GM23248 (cell line): ENCODE measurements at regions not wholly inside any gene's neighbourhood (a gene's known extent, or its start where the extent isn't known, plus 50 kb on each side); places are given as distances from the start of the nearest gene placed in this dataset.

Experiments used
- DNase-seq: peaks from one replicate; pipeline ENCODE4 v3.0.0-alpha.2; 2015
- H2AFZ ChIP-seq: fragments of 200-600 bp; sonication (generic); 2 replicates; pipeline ENCODE4 v1.6.1; 2016; ENCODE audit warnings: antibody characterized with exemption
- H3F3A ChIP-seq: fragments of 200-600 bp; sonication (generic); 2 replicates; pipeline ENCODE4 v1.6.1; 2016; ENCODE audit warnings: mild to moderate bottlenecking, antibody characterized with exemption, mixed run types; ENCODE audit not compliant: insufficient read depth
- H3K27ac ChIP-seq: fragments of 200-600 bp; sonication (generic); 2 replicates; pipeline ENCODE4 v1.5.1; 2016; ENCODE audit warnings: mild to moderate bottlenecking
- H3K27me3 ChIP-seq: fragments of 200-600 bp; sonication (generic); replicated peaks from 2 replicates; pipeline ENCODE4 v1.6.1; 2016; ENCODE audit warnings: mild to moderate bottlenecking; ENCODE audit not compliant: insufficient read depth
- H3K36me3 ChIP-seq: fragments of 200-600 bp; sonication (generic); 2 replicates; pipeline ENCODE4 v1.6.1; 2016; ENCODE audit warnings: low read depth, mild to moderate bottlenecking
- H3K4me1 ChIP-seq: fragments of 200-600 bp; sonication (generic); 2 replicates; pipeline ENCODE4 v1.6.1; 2016; ENCODE audit warnings: mild to moderate bottlenecking; ENCODE audit not compliant: insufficient read depth
- H3K4me2 ChIP-seq: fragments of 200-600 bp; sonication (generic); one replicate; pipeline ENCODE4 v1.6.1; 2016; ENCODE audit warnings: mild to moderate bottlenecking; ENCODE audit not compliant: unreplicated experiment
- H3K4me3 ChIP-seq: fragments of 200-600 bp; sonication (generic); 2 replicates; pipeline ENCODE4 v1.5.1; 2016; ENCODE audit warnings: mild to moderate bottlenecking
- H3K79me2 ChIP-seq: fragments of 200-600 bp; sonication (generic); 2 replicates; pipeline ENCODE4 v1.6.1; 2016; ENCODE audit warnings: mild to moderate bottlenecking; ENCODE audit not compliant: insufficient read depth
- H3K9ac ChIP-seq: fragments of 200-600 bp; sonication (generic); 2 replicates; pipeline ENCODE4 v1.6.1; 2016; ENCODE audit warnings: mild to moderate bottlenecking
- H3K9me2 ChIP-seq: fragments of 200-600 bp; sonication (generic); 2 replicates; pipeline ENCODE4 v1.6.1; 2016; ENCODE audit warnings: mixed run types, mild to moderate bottlenecking, moderate library complexity; ENCODE audit not compliant: insufficient read depth
- H3K9me3 ChIP-seq: fragments of 200-600 bp; sonication (generic); one replicate; pipeline ENCODE4 v1.6.1; 2017; ENCODE audit warnings: low read depth
- H4K20me1 ChIP-seq: fragments of 200-600 bp; sonication (generic); 2 replicates; pipeline ENCODE4 v1.6.0; 2016; ENCODE audit not compliant: insufficient read depth
- EZH2 ChIP-seq: fragments of 200-600 bp; sonication (generic); IDR thresholded peaks from 2 replicates; pipeline ENCODE4 v1.6.1; 2018; ENCODE audit warnings: antibody characterized with exemption, mild to moderate bottlenecking; ENCODE audit not compliant: insufficient read depth, poor library complexity, severe bottlenecking
- EZH2phosphoT487 ChIP-seq: fragments of 200-600 bp; sonication (generic); IDR thresholded peaks from 2 replicates; pipeline ENCODE4 v1.6.1; 2018; ENCODE audit warnings: antibody characterized with exemption, moderate library complexity, mild to moderate bottlenecking, low read depth; ENCODE audit not compliant: insufficient read depth
- WGBS, 2 experiments: methylation state at CpG; one replicate each; pipeline ENCODE4 v1.1.6; 2015 to 2017; ENCODE audit warnings: low lambda C conversion rate in 2 of 2, low coverage in 1 of 2; ENCODE audit errors: missing lambda C conversion rate in 2 of 2; 5-methylcytosine and 5-hydroxymethylcytosine counted together
- in situ Hi-C: fragments of 300-500 bp; cut with MboI; formaldehyde crosslinking; loops from 2 replicates; pipeline ENCODE4 v1.15.0; 2020

DNA sequence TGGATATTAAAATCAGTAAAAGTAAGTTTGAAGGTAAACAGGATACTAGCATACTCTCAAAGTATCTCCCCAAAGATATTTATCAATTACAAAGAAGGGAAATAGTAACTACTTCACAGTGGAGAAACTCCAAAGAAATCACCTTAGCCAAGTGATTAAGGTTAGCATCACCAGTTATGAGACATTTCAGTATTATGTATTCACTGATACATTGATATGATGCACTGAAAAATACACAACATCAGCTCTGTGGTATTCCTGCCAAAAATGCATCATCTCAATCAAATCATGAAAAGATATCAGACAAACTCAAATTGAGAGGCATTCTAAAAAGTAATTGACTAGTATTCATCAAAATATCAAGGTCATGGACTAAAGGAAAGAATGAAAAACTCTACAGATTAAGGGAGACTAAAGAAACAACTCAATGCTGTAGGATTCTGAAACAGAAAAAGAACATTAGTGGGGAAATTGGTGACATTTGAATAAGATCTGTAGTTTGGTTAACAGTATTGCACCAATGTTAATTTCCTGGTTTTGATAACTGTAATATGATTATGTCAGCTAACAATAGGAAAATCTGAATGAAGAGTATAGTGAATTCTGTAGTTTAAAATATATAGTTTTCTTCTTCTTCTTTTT lies 215.4 kb downstream of the UACA start:
- no peaks in the 10 kb centered on the region for H3K9me3 ChIP-seq
- no peak for DNase-seq
- H3K9ac ChIP-seq, result no peak overlapping the region
- no peaks in the 10 kb centered on the region for H3K79me2 ChIP-seq
- no peaks in the 10 kb centered on the region for H3K9me2 ChIP-seq
- H3K27me3 ChIP-seq, result peaks cover 41% of the 10 kb centered on the region
- H3K27ac ChIP-seq, result no peak overlapping the region
- no peak overlapping the region for H3K4me2 ChIP-seq
- no peak for TF ChIP-seq EZH2
- no peak for TF ChIP-seq EZH2phosphoT487
- no peak overlapping the region for H3K4me3 ChIP-seq
- no peaks in the 10 kb centered on the region for H3K4me1 ChIP-seq
- H3K36me3 ChIP-seq, result no peaks in the 10 kb centered on the region
- no peaks in the 10 kb centered on the region for H4K20me1 ChIP-seq
- in situ Hi-C loops, result no loop called here
- H2AFZ ChIP-seq, result no peak overlapping the region
- no peaks in the 10 kb centered on the region for H3F3A ChIP-seq

DNA sequence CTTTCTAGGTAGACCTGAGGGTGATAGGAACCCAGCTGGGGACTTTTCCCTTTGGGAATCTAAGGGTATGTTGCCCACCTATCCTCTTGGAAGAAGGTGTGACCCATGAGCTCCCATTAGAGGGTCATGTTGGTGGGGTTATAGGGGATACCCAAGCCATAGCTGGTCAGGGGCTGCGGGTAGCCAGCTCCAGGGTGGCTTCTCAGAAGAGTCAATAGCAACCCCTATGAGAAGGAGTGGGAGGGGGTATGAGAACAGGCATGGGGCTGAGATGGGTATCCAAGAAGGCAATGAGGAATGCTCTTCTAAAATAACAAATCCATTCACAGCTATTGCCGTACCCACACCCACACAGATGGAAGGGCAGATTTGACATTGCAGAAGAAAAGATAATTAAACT lies 217.8 kb downstream of the UACA start:
- Histone ChIP-seq H3K27ac (no peak overlapping the region), H3K4me3 (no peak overlapping the region), H3K36me3 (no peaks in the 10 kb centered on the region), H4K20me1 (no peaks in the 10 kb centered on the region), H3K4me2 (no peak overlapping the region), H3K27me3 (peaks cover 42% of the 10 kb centered on the region), H3F3A (no peaks in the 10 kb centered on the region), H3K79me2 (no peaks in the 10 kb centered on the region), H3K9ac (no peak overlapping the region), H2AFZ (no peak overlapping the region), H3K9me3 (no peaks in the 10 kb centered on the region), H3K4me1 (no peaks in the 10 kb centered on the region), H3K9me2 (no peaks in the 10 kb centered on the region)
- TF ChIP-seq EZH2 (no peak), EZH2phosphoT487 (no peak)
- DNase-seq, result no peak
- WGBS, 2 experiments, result 79 to 80% methylated on average over 2 of the region's 2 CpGs
- in situ Hi-C loops, result no loop called here

DNA sequence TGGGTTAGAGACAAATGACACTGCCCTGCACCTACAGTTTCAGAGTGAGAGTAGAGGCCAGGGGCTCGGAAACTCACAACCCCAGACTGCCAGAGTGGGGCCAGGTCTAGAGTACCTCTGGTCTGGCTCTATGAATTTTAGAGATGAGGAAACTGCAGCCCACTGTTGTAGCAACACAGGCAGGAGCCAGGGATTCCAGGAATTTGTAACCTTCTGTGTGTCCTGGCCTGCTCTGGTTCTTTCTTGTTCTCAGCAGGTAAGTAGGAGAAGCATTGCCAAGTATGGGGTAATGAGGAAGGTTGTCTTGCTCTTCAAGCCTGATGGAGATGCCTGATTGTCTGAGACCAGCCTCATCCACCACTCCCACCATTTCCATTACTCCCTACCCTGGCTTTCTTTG lies 221.8 kb downstream of the UACA start:
- WGBS, 2 experiments, result 76 to 100% methylated on average over 1 of the region's 1 CpG
- TF ChIP-seq EZH2 (no peak), EZH2phosphoT487 (no peak)
- no peaks in the 10 kb centered on the region for H3K4me1 ChIP-seq
- no peak overlapping the region for H3K9ac ChIP-seq
- no peaks in the 10 kb centered on the region for H3K36me3 ChIP-seq
- no peaks in the 10 kb centered on the region for H3K9me2 ChIP-seq
- no peak for DNase-seq
- H3F3A ChIP-seq, result no peaks in the 10 kb centered on the region
- no peak overlapping the region for H2AFZ ChIP-seq
- no peak overlapping the region for H3K4me2 ChIP-seq
- no peaks in the 10 kb centered on the region for H3K9me3 ChIP-seq
- in situ Hi-C loops, result no loop called here
- no peaks in the 10 kb centered on the region for H3K79me2 ChIP-seq
- H3K4me3 ChIP-seq, result no peak overlapping the region
- no peak overlapping the region for H3K27ac ChIP-seq
- no peaks in the 10 kb centered on the region for H4K20me1 ChIP-seq
- peaks cover 81% of the 10 kb centered on the region for H3K27me3 ChIP-seq

DNA sequence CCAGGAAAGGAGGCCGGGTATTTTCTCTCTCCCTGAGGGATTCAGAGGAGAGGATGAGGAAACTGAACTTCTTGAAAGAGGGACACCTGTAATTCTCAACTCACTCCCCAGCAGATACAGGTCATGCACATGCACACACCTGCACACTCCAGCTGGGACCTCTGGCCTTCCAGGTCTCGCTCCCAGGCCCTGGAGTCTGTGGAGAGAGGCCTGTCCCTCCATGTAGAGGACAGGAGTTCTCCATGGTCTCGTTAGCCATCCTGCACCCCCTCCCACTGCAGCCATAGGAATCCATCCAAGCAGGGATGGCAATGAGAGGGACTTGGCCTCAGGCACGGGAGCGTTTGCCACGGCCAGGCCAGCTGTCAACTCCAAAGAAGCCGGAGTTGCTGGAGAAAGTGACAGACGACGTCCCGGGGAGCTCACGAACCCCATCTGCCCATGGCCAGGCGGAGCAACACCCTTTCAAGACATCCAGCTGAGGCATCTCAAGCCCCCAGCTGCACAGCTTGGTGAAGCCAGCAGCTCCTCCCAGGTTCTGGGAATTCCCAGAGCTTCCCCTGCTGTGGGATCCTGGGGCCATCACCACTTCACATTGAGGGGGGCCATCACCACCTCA lies 223.3 kb downstream of the UACA start:
- Histone ChIP-seq H3K9me2 (no peaks in the 10 kb centered on the region), H3K4me3 (no peak overlapping the region), H3K4me1 (no peaks in the 10 kb centered on the region), H3K27ac (no peak overlapping the region), H4K20me1 (no peaks in the 10 kb centered on the region), H3F3A (no peaks in the 10 kb centered on the region), H3K79me2 (no peaks in the 10 kb centered on the region), H2AFZ (no peak overlapping the region), H3K9ac (no peak overlapping the region), H3K36me3 (no peaks in the 10 kb centered on the region), H3K27me3 (peaks cover 95% of the 10 kb centered on the region), H3K9me3 (no peaks in the 10 kb centered on the region), H3K4me2 (no peak overlapping the region)
- DNase-seq, result no peak
- TF ChIP-seq EZH2, result no peak
- no peak for TF ChIP-seq EZH2phosphoT487
- in situ Hi-C loops, result no loop called here
- 26 to 27% methylated on average over 12 of the region's 12 CpGs for WGBS, 2 experiments

DNA sequence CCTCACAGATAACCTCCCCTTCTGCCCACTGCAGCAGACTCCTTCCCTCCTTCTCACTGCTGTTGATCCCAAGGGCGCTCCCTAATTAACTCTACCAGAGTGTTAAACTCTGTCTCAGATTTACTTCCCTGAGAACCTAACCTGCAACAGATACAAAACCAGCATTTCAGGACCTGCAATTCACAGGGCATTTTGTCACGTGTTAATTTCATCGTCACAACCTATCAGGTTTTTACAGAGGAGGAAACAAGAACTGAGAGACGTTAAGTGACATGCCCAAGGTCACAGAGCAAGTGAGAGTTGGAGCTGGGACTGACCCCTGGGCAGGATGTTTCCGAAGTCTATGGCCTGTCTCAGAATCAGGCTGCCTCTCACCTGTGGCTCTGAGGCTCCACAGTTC lies 223.9 kb downstream of the UACA start:
- Histone ChIP-seq H3K9me3 (no peaks in the 10 kb centered on the region), H3K4me1 (no peaks in the 10 kb centered on the region), H3K27me3 (peaks cover 96% of the 10 kb centered on the region), H3K9me2 (no peaks in the 10 kb centered on the region), H3K4me3 (no peak overlapping the region), H3K4me2 (no peak overlapping the region), H4K20me1 (no peaks in the 10 kb centered on the region), H3K36me3 (no peaks in the 10 kb centered on the region), H3K9ac (no peak overlapping the region), H3F3A (no peaks in the 10 kb centered on the region), H3K79me2 (no peaks in the 10 kb centered on the region), H2AFZ (no peak overlapping the region), H3K27ac (no peak overlapping the region)
- 67 to 69% methylated on average over 5 of the region's 5 CpGs for WGBS, 2 experiments
- in situ Hi-C loops, result no loop called here
- TF ChIP-seq EZH2, result no peak
- no peak for TF ChIP-seq EZH2phosphoT487
- DNase-seq, result no peak
